ENCODE measurements at regions not wholly inside any gene's neighbourhood (a gene's known extent, or its start where the extent isn't known, plus 50 kb on each side); places are given as distances from the start of the nearest gene placed in this dataset.

DNA sequence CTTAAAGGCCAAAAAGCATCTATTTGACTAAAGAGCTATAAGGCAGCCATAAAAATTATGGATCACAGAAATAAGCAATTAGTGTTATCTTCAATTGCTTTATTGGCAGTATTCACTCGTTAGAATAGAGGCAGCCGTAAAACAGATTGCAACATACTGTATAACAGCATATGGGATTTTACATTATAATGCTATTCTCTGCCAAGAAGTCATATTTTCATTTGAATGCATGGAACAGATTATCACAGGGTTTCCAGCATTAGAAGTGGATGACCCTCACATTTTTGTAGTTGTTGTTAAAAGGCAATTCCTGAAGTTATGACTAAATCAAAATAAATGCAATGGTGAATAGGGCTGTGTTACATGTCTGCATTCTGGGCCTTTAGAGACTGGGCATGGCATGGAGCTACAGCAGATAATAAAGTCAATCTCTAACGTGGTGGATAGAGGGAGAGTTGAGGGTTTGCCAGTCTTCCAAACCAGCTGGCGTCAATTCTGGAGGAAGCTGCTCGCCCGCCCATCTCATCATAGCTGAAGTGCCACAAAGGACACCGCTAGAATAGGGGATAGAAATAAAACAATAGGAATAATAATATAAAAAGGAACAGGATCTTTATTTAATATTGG, 155.4 kb upstream of the VRK2 start:
- DNase-seq = no peak

DNA sequence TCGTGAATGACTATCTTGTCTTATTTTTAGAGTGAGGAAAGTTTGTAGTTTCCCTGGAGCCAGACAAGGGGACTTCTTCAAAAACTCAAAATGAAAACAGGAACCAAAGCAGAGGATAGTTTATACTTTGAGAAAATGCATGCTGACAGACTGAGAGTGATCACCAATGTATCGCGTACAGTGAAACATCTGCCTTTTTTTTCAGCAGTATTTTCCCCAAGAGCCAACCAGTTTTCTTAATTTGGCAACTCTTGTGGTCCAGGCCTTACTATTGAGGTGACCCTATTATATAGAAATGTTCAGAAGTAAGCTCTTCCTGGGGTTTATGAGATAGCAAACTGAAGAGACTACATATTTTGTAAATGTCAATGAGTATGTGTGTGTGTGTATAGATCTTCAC, 153.7 kb upstream of the VRK2 start:
- DNase-seq = no peak

DNA sequence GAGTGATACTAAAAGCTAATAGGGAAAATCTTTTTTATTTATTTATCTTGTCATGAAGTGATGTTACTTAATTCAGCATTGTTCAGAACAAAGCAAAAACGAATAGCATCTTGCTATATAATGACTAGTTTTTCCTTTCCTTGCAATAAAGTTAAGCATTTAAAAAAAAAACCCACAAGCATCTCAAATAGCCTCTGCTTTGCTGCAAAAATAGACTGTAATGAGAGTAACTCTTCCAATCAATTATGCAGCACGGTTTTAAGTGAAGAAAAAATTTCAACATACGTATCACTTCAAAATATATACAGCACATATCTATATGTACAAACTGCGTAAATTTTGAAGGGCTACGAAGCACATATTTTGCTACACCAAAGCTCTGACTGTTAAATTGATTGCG, 153.3 kb upstream of the VRK2 start:
- no peak for DNase-seq

DNA sequence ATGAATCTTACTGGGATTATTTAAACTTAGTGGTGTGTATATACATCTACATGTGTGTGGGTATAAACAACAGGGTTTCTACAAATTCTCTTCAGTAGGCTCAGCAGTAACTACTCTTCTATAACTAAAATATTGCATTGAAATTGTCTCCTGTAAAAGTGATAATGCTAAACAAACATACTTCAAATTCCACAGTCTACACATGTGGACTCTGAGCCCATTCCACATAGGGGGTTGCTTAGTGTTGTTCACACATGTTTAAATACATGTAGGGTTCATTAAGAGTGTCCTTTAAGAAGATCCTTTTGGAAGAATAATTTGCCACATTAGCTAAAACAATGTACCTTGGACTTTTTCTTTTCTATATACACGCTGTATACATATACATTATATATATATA, 152.8 kb upstream of the VRK2 start:
- no peak for DNase-seq

DNA sequence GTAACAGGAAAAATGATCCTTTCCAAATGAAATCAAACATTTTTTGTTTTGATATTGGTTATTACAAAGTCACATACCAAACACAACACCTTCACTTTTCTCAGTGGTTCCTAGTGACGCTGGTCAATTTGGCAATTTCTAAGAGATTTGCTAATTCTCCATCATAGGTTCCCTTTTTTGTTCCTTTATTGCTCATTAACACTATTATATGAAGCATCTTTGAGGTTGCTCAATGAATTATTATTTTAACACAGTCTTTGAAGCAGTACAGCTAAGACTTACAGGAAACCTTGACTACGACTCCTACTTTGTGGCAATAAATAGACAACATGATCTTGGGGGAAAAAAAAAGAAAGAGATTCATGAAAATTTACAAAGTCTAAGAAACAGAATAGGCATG, 152.2 kb upstream of the VRK2 start:
- no peak for DNase-seq

DNA sequence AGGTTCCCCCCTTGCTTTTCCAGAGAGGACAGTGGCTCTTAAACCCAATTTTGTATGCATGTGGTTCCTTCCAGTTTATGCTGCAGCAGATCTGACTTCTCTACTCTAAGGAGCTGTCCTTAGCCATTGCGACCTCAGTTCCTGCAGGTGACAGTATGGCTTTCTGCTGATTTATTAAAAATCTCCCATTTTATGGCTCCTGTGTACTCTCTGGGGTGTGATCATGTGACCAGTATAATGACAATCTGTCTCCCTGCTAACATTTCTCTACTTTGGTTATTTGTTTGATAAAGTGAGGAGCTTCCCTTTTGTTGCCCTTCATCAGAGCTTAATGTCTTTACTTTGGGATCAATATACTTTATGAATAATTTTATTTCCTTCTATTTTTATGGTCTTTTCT, 148.7 kb upstream of the VRK2 start:
- no peak for DNase-seq

DNA sequence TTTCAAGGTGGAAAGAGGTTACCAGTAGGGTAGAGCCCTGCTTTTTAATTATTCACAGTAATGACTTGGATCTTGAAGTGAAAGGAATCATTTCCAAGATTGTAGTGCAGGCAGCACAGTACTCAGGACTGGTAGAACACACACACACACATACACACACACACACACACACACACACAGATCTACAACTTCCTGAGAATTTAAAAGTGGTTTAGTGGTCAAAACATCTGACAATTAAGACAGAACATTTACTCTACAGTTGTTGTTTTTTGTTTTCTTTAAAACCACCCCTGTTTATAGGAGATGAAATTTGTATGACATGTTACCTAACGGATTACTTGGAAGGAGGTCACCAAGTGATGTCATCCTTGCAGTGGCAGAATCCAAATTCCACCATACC, 146.7 kb upstream of the VRK2 start:
- DNase-seq = no peak

DNA sequence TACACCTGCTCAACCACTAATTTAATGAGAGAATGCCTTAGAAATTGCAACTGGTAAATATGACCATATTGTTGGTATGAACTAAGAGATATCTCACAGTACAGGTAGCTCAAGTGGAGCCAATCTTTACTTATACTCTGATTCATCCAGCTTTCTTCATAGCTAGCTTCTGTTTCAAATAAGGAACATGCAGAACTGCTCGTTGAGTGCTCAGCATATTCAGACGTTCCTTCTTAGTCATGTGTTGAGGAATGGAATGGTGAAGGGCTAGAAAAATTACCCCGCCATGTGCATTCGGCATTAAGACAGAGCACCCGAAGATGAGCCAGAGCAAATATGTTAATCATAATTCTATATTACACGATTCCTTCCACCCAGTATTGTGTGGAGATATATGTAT, 144.0 kb upstream of the VRK2 start:
- no peak for DNase-seq

DNA sequence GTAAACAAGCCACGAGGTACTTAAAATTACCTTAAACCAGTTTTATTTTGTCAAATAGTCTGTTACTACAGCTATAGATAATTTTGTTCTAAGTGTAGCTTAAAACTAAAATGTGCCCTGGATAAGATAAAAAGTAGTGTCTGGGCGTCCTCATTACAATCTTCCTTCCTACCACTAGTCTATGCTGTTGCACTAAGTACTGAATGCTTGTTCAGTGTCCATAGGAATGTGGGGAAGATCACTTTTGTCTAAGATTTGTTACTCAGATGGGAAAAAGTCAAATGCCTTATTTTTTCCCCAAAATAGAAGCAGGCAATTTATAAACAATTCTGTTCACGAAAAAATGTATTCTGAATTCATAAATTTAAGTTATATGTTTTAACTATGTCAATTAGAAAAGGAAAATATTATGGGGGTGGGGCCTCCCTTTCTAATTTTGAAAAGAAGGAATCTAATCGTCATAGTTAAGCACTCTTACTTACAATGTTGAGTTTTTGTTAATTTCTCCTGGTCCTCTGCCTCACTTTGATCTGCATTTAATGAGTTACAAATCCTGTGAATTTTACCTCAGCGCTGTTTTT, 140.4 kb upstream of the VRK2 start:
- no peak for DNase-seq

DNA sequence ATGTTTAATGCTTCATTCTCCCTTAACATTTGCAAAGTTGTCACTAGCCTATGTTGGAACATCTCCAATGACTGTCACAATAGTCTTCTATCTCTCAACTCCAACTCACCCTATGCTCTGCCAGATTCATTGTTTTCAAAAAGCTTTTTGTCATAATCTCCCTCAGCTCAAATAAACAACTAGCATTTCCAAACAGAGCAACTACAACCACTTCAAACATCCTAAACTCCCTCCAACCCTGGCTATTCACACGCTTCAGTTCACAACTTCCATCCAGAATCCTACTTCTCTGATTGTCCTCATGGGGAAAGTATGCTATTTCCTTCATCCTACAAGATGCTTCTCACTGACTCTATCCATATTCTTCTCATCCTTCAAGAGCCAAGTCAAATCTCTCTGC, 139.2 kb upstream of the VRK2 start:
- no peak for DNase-seq

DNA sequence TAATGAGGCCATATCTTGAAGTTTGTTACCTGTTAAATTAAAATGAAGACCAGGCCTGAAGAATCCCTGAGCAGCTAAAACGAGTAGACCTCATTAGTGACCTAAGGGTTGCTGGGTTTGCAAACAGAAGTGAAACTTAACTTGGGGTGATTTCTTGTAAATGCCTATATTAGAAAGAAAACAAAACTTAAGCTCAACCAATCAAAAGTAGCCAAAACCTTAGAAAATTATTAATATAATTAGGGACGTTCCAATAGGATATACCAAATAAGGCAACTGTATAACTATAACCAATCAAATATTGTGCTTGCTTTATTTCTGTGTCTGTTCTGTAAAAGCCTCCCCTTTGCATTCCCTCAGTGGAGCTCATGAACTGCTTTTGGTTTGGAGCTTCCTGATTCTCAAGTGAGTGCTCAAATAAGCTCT, 137.9 kb upstream of the VRK2 start:
- DNase-seq = no peak

DNA sequence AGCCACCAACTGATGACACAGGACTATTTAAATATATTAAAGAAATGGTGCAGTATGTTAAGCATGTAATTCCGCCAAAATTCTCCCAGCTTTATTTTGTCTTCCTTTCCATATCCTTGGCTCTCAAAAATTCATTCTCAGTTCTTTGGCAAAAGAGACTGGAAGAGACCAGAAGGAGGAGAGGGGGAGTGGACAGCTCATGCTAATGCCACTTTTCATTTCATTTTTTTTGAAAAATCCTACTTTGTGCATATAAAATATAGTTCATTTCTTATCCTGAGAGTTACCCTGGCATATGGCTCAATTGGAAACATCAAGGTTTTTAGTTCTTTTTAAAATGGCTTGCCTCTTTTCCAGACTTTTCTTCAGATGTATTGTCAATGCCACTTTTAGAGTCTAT, 128.5 kb upstream of the VRK2 start:
- no peak for DNase-seq

DNA sequence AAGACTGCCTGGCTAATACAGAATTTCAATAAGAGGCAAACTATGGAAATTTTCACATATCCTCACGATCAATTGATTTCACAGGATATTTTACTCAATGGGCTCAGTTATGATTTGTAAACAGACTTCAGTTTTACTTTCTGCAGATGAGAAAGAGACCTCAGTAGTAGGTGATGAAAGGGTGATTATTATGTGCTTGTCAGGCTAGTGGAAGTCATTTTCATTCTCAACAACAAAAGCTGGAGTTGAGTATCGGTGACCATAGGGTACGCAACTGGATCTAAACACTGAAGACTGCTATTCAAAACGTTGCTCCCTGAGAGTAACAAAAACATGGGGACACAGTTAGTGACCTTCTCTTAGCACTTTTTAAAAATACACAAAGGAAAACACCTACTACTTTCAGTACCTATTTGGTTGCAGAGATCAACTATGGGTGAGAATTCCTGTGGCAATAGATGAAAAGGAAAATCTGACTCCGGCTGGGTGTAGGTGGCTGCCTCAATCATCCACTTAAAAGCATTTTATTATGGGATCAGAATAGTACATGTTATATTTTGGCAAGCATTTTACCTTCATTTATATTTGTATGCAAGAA, 126.2 kb upstream of the VRK2 start:
- DNase-seq = no peak

DNA sequence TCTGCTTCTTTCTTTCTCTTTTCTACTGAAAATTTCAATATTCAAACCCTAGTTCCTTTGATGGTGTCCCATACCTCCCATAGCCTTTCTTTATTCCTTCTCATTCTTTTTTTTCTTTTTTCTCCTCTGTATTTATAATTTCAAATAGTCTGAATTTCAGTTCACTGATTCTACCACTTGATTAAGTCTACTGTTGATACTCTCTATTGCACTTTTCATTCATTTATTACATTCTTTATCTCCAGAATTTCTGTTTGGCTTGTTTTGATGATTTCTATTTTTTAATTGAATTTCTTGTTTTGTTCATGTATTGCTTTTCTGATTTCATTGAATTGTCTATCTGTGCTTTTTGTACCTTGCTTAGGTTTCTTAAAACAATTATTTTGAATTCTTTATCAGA, 111.9 kb upstream of the VRK2 start:
- no peak for DNase-seq

DNA sequence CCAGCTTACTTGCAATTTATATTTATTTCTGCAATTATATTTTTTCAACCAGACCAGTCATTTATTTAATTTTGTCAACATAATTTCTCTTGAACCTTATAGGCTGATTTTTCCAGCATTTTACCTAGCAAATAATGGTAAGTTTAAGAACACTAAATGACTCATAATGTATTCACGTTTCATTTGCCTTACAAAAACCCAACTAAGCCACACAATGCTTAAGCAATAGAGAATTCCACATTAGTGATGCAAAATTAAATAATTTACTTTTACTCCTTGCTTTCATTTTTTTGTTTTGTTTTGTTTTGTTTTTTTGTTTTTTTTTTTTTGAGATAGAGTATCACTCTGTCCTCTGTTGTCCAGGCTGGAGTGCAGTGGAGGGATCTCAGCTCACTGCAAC, 110.4 kb upstream of the VRK2 start:
- DNase-seq = no peak

DNA sequence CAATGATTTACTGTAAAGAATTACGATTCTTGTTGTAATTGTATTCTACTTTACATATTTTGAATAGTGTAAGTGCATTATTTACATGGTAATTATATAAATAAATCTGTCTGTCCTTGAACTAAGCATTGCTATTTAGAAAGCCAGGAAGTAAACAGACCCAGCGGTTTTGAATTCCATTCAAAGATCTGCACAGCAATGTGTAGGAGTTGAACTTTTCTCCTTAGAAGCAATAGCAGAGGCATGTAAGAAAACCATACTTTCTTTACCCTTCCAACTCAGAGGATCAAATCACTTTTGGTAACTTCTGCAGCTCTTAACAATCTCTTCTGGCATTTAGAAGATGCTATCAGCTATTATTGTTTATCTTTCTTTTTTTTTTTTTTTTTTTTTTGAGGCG, 109.2 kb upstream of the VRK2 start:
- DNase-seq = no peak

DNA sequence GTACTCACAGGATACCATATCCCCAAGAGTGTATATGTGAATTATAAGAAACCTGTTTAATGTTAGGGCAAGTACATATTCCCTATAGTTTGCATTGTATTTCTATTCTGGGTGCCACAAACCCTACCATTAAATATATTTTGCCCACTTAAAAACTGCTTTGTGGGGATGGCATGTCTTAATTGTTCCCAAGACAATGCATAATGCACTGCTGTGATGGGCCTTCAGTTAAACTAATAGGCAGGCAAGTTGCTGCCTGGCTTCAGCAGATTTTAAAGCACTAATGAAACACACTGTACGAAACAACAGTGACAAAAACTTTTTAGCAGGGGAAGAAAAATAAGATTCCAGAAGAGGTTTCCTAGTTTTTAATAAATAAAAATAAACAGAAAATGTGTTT, 104.8 kb upstream of the VRK2 start:
- no peak for DNase-seq

DNA sequence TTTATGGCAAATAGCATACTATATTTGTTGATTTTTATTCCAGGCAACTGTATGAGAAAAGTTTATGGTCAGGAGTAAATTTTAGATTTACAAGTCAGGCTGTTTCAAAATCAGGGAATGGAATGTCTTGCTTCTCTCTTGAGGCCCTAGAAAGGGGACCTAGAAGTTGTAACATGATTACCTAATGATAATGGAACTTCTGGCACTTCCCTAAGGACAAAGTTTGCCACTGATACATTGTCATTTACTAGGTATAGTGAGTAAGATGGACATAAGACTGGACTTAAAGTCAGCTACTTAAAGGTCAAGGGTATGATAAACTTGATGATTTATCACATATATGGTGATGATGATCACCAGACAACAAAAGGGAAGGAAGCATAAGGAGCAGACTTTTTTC, 103.3 kb upstream of the VRK2 start:
- no peak for DNase-seq

DNA sequence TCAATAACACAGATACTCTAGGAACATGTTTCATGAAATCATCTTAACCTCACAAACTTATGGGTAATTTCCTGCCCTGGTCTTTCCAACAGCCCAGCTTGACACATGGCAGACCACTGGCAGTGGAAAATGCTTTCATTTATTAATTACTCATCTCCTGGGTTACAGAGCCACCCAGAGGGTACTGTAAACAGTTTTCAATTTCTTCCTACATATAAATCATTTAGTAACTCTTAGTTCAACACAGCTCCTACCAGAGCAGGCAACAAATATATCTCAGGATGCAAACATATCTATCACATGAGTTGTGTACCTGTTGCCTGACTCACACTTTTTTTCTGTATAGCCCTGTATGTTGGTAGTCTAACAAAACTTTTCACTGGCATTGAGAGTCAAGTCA, 99.2 kb upstream of the VRK2 start:
- no peak for DNase-seq

DNA sequence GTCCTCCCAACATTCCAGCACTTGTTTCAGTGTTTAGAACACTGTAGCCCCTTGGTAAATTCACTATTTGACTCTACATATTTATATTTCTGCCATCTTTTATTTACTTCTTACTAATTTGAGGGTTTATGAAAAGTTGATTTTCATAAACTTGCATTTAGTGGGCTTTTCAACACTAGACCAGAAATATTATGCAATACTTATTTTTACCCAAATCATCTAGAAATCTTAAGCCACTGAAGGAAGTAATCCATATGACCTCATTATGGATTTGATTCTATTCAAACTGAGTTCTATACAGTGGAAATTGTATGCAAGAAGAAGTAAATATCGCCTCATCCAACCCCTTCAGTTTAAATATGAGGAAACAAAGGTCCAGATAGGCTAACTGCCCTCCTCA, 92.6 kb upstream of the VRK2 start:
- DNase-seq = no peak

DNA sequence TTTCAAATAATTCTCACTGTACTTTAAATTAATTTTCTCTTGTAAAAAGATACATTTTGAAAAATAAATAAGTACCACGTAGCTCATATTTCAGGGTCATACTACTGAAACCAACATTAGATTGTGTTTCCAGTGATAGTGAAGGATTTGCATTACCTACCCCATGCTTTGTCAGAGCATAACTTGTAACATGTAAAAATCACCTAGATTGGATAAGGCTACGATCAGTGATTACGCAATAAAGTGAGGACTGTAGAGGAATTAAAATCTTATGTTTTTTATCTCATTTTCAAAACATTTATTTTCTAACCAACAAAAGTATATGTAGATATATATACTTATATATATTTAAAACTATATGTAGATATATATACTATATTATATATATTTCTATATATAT, 89.4 kb upstream of the VRK2 start:
- no peak for DNase-seq

DNA sequence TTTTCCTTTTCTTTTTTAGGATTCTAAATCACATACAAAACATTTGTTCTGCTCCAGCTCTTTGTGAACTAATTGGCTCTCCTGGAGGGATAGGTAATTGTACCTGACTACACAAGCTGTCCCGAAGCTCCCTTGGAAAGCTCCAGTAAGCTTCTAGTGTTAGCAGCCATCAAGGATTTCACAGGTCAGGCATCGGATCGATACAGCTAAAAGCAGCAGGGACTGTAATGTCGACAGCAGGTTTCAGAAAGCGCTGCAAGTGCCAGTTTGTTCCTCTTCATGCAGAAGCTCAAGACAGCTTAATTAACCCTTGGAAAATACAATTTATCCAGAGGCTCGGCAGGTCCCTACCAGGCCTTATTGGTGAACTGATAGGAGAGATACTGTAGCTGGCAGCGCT, 87.2 kb upstream of the VRK2 start:
- no peak for DNase-seq

DNA sequence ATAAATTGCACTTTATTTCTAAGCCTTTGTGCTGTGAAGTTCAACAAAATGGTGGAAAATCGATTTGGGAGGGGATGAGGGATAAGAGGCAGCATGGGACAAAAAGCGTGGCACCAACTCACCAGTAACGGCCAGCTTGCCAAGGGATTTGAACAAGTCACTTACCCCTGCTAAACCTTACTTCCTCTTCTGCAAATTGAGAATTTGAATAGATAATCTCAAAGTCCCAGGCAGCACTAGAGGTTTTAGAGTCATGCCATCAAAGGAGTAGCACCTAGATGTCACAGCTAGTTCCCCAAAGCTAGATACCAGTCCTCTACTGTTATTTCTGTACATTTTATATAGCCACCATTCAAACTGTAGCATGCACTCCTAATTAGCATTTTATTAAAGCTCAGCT, 83.7 kb upstream of the VRK2 start:
- DNase-seq = no peak

DNA sequence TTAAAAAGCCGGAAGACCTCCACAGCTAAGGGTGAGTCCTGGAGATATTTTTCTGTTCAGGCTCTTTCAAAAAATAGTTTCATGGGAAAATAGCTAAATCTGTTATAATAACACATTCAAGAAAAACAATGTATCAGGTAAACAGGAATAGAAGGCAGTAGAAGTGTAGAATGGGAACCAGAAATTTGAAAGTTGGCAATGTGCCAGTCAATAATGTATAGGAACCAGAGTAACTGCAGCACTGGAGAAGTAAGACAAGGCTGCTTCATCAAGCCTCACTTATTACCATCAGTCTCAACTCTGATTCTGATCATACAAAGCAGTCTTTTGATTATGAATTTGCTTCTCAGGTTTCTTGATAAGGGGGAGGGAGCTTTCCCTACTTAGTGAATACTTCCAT, 81.4 kb upstream of the VRK2 start:
- DNase-seq = no peak

DNA sequence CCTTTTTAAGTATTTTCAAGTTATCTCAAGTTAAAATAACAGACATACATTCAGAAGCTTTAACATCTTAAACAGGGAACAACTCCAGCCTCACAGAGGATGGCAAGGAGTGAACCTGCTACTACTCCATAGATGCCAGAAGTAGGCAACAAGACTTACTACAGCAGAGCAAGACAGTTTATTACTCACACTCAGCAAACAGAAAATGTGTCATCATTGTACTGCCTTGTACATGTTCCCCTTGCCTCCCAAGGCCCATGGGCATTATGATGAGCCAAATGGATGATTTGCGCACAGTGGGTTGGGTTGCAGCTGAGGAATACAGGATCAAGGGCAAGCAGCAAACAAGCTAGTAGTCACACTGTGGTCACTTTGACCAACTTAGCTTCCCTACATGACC, 80.6 kb upstream of the VRK2 start:
- no peak for DNase-seq
